NCI-H1048 (cell line): ENCODE measurements at regions not wholly inside any gene's neighbourhood (a gene's known extent, or its start where the extent isn't known, plus 50 kb on each side); places are given as distances from the start of the nearest gene placed in this dataset.

Experiments
- DNase-seq: peaks from one replicate; lab custom pipeline; 2025; lab: John Stamatoyannopoulos, UW

DNA sequence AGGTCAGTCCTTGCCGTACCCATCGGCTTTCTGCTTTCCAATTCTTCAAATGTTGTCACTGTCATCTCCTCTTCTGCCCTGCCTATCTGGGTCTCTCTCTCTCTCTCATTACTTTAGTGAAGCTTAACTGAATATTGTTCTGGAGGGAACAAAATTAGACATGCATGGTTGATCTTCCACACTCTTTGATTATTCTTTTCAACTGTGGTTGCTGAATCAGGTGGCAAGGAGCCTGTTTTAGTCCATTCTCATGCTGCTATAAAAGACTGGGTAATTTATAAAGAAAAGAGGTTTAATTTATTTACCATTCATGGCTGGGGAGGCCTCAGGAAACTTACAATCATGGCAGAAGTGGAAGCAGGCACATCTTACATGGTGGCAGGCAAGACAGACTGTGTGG lies 157.9 kb downstream of the ARL4C start:
- DNase-seq, result no peak

- no peak for DNase-seq
These were observed 161.1 kb downstream of the ARL4C start for GRCh38 chr2:234335661-234336228.

DNA sequence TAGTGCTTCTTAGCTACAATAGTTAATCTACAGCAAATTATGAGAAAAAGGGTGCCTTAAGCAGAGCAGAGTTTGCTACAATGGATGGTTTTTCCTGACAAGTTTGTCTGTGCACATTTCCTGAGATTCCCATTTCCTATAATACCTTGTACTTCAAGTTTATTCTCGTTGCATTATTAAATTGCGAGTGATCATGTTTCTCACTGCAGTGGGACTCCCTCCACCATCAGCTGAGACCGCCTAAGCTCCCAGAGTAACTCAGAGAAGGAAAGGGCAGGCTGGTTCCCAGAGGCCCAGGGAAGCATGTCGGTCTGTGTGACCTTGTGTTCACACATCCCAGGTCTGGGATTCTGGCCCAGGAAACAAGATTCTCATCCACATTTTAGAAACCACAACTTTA lies 162.1 kb downstream of the ARL4C start:
- DNase-seq, result no peak

DNA sequence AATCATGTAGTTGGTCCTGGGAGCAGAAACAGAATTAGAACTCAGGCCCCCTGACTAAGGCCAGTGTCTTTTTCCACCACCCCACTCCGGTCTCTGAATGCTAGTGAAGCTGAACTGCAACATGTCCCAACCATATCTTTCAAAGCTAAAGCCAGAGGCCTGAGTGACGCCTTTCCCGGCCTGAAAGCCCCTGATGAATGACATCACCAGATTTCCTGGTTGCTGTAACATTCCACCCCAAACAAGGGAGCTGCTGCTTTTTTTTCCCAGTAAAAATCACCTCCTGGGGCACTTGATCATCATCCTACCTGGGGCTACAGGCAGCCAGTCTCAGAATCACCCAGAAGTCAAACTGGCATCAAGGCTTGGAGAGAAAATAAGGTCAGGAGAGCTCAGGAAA lies 162.7 kb downstream of the ARL4C start:
- DNase-seq, result no peak

GRCh38 chr2:234333168-234334130 lies 163.4 kb downstream of the ARL4C start:
- no peak for DNase-seq

- DNase-seq, result no peak
These were observed 164.9 kb downstream of the ARL4C start for GRCh38 chr2:234331966-234332365.

DNA sequence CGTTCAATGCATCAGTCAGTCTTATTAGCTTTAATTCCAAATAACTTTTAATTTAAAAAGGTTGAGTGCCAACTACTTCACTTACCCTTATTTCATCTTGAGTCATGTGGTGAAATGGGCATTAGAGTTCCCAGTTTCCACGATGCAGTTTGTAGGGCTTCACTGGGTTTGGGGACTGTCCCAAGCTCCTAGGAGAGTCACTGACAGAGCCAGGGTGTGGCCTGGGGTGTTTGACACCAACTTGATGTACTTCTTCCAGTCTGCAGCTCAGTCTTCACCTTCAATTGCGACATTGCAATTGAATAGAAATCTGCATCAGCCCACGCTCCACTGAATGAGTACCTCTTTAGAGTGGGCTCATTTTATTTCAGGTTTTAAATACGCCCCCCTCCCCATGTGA lies 165.3 kb downstream of the ARL4C start:
- no peak for DNase-seq

- DNase-seq, result no peak
These were observed 166.0 kb downstream of the ARL4C start for GRCh38 chr2:234330902-234331301.

GRCh38 chr2:234329202-234329960 lies 167.5 kb downstream of the ARL4C start:
- DNase-seq, result no peak

- DNase-seq, result no peak
These were observed 168.4 kb downstream of the ARL4C start for GRCh38 chr2:234328444-234328990.

- no peak for DNase-seq
These were observed 170.2 kb downstream of the ARL4C start for GRCh38 chr2:234326694-234327093.

DNA sequence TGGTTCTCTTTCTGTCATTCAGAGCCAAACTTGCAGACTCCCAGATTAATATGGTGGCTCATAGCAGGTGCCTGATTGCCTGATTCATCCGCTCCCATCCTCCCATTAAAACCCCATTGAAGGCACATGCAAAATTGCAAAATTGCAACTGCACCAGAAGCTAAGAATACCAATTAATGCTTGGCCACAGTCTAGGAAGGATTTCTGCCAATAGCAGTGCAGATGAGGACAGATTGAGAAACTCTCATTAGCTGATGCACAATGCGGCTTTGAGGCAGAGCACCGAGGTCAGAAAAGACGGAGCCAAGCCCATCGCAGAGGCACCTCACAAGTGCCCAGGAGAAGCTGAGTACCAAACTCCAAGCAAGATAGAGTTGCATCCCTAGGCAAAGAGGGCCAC lies 172.8 kb downstream of the ARL4C start:
- DNase-seq, result no peak

GRCh38 chr2:234322766-234323465 lies 174.0 kb downstream of the ARL4C start:
- no peak for DNase-seq

DNA sequence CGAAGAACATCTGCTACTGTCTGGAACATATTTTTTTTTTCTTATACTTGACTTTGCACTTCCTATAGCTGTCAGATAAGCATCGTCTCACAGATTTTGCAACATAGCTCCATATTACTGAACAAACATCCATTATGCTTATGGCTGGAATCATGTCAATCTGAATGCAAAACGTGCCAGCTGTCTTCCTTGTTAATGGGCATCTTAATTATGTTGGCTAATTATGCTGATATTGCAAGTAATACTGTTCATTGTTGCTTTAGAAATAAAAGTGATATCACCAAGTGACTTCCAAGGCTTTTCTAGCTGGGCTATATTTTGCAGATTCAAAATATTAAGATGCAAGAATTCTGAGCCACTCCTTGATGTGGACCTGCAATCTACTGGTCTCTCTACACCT lies 176.8 kb downstream of the ARL4C start:
- no peak for DNase-seq

- no peak for DNase-seq
These were observed 178.5 kb downstream of the ARL4C start for GRCh38 chr2:234318361-234318760.

GRCh38 chr2:234313558-234313957 lies 183.3 kb downstream of the ARL4C start:
- no peak for DNase-seq

- DNase-seq, result no peak
These were observed 186.7 kb downstream of the ARL4C start for GRCh38 chr2:234310166-234310565.

DNA sequence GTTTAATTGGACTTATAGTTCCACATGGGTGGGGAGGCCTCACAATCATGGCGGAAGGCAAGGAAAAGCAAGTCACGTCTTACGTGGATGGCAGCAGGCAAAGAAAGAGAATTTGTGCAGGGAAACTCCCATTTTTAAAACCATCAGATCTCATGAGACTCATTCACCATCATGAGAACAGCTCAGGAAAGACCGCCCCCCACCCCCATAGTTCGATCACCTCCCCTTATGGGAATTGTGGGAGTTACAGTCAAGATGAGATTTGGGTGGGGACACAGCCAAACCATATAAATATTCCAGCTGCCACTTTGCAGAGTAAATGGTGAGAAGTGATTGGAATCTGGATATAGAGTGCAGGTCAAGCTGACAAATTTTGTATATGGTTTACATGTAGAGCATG lies 187.4 kb downstream of the ARL4C start:
- DNase-seq, result no peak

DNA sequence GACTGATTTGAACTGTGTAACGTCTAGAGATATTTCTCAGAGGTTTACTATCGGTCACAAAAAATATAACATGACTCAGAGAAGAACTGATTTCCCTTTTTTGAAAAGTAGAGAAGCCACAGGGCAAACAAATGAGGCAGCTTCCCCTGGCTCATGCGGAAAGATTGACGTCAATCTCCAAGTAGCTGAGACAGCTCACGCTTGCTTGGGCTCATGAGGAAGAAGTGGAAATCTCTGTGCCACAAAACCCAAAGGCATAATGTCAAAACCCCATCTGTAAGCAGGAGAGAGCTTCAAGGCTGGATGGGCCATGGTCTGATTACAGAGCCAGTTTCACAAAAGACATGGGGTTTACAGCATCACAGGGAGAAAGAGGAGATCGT lies 188.1 kb downstream of the ARL4C start:
- no peak for DNase-seq

GRCh38 chr2:234308073-234308812 lies 188.6 kb downstream of the ARL4C start:
- DNase-seq, result no peak

- DNase-seq, result no peak
These were observed 189.4 kb downstream of the ARL4C start for GRCh38 chr2:234307322-234307961.
